ENCODE measurements at regions not wholly inside any gene's neighbourhood (a gene's known extent, or its start where the extent isn't known, plus 50 kb on each side); places are given as distances from the start of the nearest gene placed in this dataset.

GRCh38 chr4:67134616-67135015 is 410.7 kb downstream of the CENPC start (continued):
- no peak for TF ChIP-seq PBX3 (IDR thresholded peaks at IDR 0.05)
- TF ChIP-seq MEF2A (IDR thresholded peaks at IDR 0.05; ENCODE audit: borderline replicate concordance, low read depth): no peak
- no peak for TF ChIP-seq NFIC (IDR thresholded peaks at IDR 0.05; ENCODE audit: borderline replicate concordance)
- TF ChIP-seq RFX5 (IDR thresholded peaks at IDR 0.05; ENCODE audit: low read length): no peak

GRCh38 chr4:67133162-67133561 is 412.1 kb downstream of the CENPC start:
- POLR2A ChIA-PET: no interaction called here
- Histone ChIP-seq H3K9me2 (no peaks in the 10 kb centered on the region; the same call in 1 of the 2 replicates), H3K4me2 (no peak overlapping the region), H3K4me1 (ENCODE audit: control insufficient read depth in 1 of 2, insufficient read depth in 2 of 2, low read depth in 1 of 2, low read length in 1 of 2) (no peaks in the 10 kb centered on the region), H3K4me3 (ENCODE audit: low read depth in 2 of 2, low read length in 1 of 2) (no peak overlapping the region), H3K27ac (ENCODE audit: low read depth in 2 of 2, low read length in 1 of 2) (no peak overlapping the region), H2AFZ (ENCODE audit: low read depth) (no peak overlapping the region), H3K27me3 (ENCODE audit: insufficient read depth) (no peaks in the 10 kb centered on the region), H3K79me2 (ENCODE audit: insufficient read depth) (no peaks in the 10 kb centered on the region), H3K9ac (no peak overlapping the region), H4K20me1 (ENCODE audit: insufficient read depth) (no peaks in the 10 kb centered on the region), H3F3A (replicated peaks; ENCODE audit: insufficient read depth) (no peaks in the 10 kb centered on the region), H3K9me3 (no peaks in the 10 kb centered on the region), H3K36me3 (replicated peaks in 1 of 2; ENCODE audit: control insufficient read depth in 1 of 2, insufficient read depth in 2 of 2, low read length in 1 of 2) (no peaks in the 10 kb centered on the region)
- TF ChIP-seq CTCF (IDR thresholded peaks at IDR 0.05) (no peak), USF2 (IDR thresholded peaks at IDR 0.05; ENCODE audit: borderline replicate concordance, low read depth, low read length) (no peak), RAD21 (IDR thresholded peaks at IDR 0.05; ENCODE audit: low read length) (no peak), PBX3 (IDR thresholded peaks at IDR 0.05) (no peak), SIN3A (IDR thresholded peaks at IDR 0.05; ENCODE audit: borderline replicate concordance, low read depth, low read length) (no peak), MXI1 (IDR thresholded peaks at IDR 0.05; ENCODE audit: low read depth, low read length) (no peak), IRF3 (IDR thresholded peaks at IDR 0.05; ENCODE audit: low read depth, low read length) (no peak), ELF1 (IDR thresholded peaks at IDR 0.05) (no peak), REST (IDR thresholded peaks at IDR 0.05; ENCODE audit: low read depth, low read length) (no peak), RCOR1 (IDR thresholded peaks at IDR 0.05; ENCODE audit: low read length) (no peak)
- WGBS (ENCODE audit: low lambda C conversion rate): 0% methylated on average over 2 of the region's 2 CpGs
- CTCF ChIA-PET: no interaction called here
- no peak for DNase-seq

All from SK-N-SH (cell line).